ENCODE measurements at regions not wholly inside any gene's neighbourhood (a gene's known extent, or its start where the extent isn't known, plus 50 kb on each side); places are given as distances from the start of the nearest gene placed in this dataset.

GRCh38 chr20:24781418-24781980 lies 167.6 kb upstream of the CST7 start:
- no peak for DNase-seq
- WGBS, 2 donors (ENCODE audit: low coverage in 1 of 2): 48 to 50% methylated on average over 4 to 8 of the region's 8 CpGs
- H3K4me1 ChIP-seq: no peaks in the 10 kb centered on the region
- H3K27me3 ChIP-seq: peaks cover 2% of the 10 kb centered on the region
- H3K27ac ChIP-seq: no peak overlapping the region
- TF ChIP-seq EP300 (IDR thresholded peaks at IDR 0.05; ENCODE audit: low read depth) (no peak), CTCF (IDR thresholded peaks at IDR 0.05) (peak in 3 of 5 experiments; percentile 19 to 34 (median 21))
- no peaks in the 10 kb centered on the region for H3K9me3 ChIP-seq
- intact Hi-C loops (cut with DNase I; ENCODE audit: low total_unique reads) (no loop called here), in situ Hi-C loops (cut with MboI; ENCODE audit: low pct_ligation_motif_present in 1 of 4, low pct_unique_long_range_greater_than_20kb in 1 of 4, low sequenced_read_pairs in 3 of 4) (loop anchor here in 1 of 4 donors (25.0 kb wide), 1 partner anchor 131 kb away; no protein-coding TSS in a partner anchor)
- no peak overlapping the region for H3K4me3 ChIP-seq
- no peaks in the 10 kb centered on the region for H3K36me3 ChIP-seq

GRCh38 chr20:24782301-24782700 lies 166.8 kb upstream of the CST7 start:
- 55 to 79% methylated on average over 5 to 11 of the region's 11 CpGs for WGBS, 2 donors (ENCODE audit: low coverage in 1 of 2)
- no peaks in the 10 kb centered on the region for H3K27me3 ChIP-seq
- intact Hi-C loops (cut with DNase I; ENCODE audit: low total_unique reads): no loop called here

DNA sequence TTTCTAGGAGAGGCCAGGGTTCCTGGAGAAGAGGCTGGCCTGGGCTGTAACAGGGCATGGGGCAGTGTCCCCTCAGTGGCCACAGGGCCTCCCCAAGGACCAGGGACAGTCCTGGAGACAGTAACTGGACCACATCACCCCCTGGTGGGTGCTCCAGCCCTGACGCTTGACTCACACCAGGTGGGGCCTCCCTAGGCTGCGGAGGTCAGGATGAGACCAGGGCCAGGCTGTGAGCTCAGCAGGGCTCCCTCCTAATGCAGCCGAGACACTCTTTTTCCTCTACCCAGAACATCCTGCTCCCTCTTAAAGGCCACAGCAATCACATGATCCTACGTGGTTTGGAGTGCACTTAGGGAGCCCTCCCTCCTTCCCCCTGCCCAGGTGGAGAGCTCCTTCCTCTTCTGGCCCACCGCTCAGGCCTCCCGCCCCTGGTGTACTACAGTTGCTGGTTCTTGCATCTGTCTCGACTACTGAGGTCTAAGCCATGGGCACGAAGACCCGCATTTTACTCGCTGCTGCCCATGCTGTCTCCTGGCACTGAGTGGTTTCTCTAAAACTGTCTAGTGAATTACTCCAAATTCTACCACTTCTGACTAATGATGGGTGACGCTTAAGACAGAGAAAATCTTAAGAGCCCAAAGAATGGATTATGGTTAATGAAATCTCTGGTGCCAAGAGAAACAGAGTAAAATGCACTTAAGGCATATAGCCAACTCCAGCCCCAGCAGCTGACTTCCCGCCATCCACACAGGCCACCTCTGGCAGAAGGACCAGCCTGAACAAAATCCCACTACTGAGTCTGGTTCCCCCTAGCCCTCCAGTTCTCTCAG lies 166.1 kb upstream of the CST7 start:
- Histone ChIP-seq H3K27me3 (no peaks in the 10 kb centered on the region), H3K4me3 (no peak overlapping the region), H3K27ac (no peak overlapping the region), H3K9me3 (no peaks in the 10 kb centered on the region), H3K4me1 (no peaks in the 10 kb centered on the region), H3K36me3 (no peaks in the 10 kb centered on the region)
- 59 to 76% methylated on average over 4 to 12 of the region's 12 CpGs for WGBS, 2 donors (ENCODE audit: low coverage in 1 of 2)
- intact Hi-C loops (cut with DNase I; ENCODE audit: low total_unique reads) (no loop called here), in situ Hi-C loops (cut with MboI; ENCODE audit: low pct_ligation_motif_present in 1 of 4, low pct_unique_long_range_greater_than_20kb in 1 of 4, low sequenced_read_pairs in 3 of 4) (loop anchor here in 1 of 4 donors (25.0 kb wide), 1 partner anchor 129 kb away; no protein-coding TSS in a partner anchor)
- DNase-seq: no peak
- TF ChIP-seq POLR2AphosphoS5 (IDR thresholded peaks at IDR 0.05): no peak
- no peak for TF ChIP-seq POLR2A (IDR thresholded peaks at IDR 0.05)

More at GRCh38 chr20:24782301-24782700, 166.8 kb upstream of the CST7 start:
- in situ Hi-C loops (cut with MboI; ENCODE audit: low pct_ligation_motif_present in 1 of 4, low pct_unique_long_range_greater_than_20kb in 1 of 4, low sequenced_read_pairs in 3 of 4): loop anchor here in 1 of 4 donors (25.0 kb wide), 1 partner anchor 130 kb away; no protein-coding TSS in a partner anchor
- no peak for DNase-seq
- Histone ChIP-seq H3K9me3 (no peaks in the 10 kb centered on the region), H3K36me3 (no peaks in the 10 kb centered on the region), H3K27ac (no peak overlapping the region), H3K4me3 (no peak overlapping the region), H3K4me1 (no peaks in the 10 kb centered on the region)
- TF ChIP-seq POLR2AphosphoS5 (IDR thresholded peaks at IDR 0.05) (no peak), EP300 (IDR thresholded peaks at IDR 0.05; ENCODE audit: low read depth) (no peak), POLR2A (IDR thresholded peaks at IDR 0.05) (no peak), CTCF (IDR thresholded peaks at IDR 0.05) (no peak)

DNA sequence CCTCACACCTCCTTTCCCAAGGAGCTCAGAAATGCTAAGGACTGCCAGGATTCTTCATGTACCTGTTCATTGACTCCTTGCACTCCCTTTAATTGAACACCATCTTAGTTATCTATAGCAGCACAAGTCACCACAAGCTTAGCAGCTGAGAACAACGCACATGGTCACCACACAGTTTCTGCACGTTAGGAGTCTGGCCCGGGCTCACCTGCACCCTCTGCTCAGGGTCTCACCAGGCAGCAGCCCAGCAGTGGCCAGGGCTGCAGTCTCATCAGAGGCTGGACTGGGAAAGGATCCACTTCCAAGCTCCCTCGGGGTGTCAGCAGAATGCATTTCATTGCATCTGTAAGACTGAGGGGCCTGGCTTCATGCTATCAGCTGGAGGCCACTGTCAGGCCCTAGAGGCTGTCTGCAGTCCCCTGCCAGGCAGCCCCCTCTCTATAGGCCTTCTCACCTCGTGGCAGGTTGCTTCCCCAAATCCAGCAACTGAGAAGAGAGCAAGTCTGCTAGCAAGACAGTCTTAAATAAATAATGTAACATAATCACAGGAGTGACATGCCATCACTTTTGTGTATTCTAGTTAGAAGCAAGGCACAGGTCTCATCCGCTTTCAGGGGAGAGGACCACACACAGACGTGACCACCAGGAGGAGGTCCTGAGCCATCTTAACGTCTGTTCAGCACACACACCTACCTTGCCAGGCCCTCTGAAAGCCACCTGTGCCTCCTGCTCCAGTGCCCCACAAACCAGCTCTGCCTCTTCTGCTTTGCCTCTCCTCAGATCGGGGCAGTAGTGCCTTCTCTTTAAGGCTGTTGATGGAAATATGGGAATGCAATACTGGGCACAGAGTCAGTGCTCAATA lies 165.2 kb upstream of the CST7 start:
- 73% methylated on average over 9 of the region's 9 CpGs; no CpG with 5 or more reads in 1 of the 2 donors for WGBS, 2 donors (ENCODE audit: low coverage in 1 of 2)
- peak; percentile 38 for DNase-seq
- Histone ChIP-seq H3K9me3 (no peaks in the 10 kb centered on the region), H3K36me3 (no peaks in the 10 kb centered on the region), H3K4me1 (no peaks in the 10 kb centered on the region), H3K27ac (no peak overlapping the region), H3K4me3 (no peak overlapping the region), H3K27me3 (no peaks in the 10 kb centered on the region)
- intact Hi-C loops (cut with DNase I; ENCODE audit: low total_unique reads): no loop called here
- TF ChIP-seq CTCF (IDR thresholded peaks at IDR 0.05): peak in 1 of 5 experiments; percentile 14
- TF ChIP-seq POLR2A (IDR thresholded peaks at IDR 0.05): no peak
- in situ Hi-C loops (cut with MboI; ENCODE audit: low pct_ligation_motif_present in 1 of 4, low pct_unique_long_range_greater_than_20kb in 1 of 4, low sequenced_read_pairs in 3 of 4): loop anchor here in 1 of 4 donors (25.0 kb wide), 1 partner anchor 128 kb away; no protein-coding TSS in a partner anchor

Data from transverse colon (tissue), 4 donors.